ENCODE measurements at regions not wholly inside any gene's neighbourhood (a gene's known extent, or its start where the extent isn't known, plus 50 kb on each side); places are given as distances from the start of the nearest gene placed in this dataset.

DNA sequence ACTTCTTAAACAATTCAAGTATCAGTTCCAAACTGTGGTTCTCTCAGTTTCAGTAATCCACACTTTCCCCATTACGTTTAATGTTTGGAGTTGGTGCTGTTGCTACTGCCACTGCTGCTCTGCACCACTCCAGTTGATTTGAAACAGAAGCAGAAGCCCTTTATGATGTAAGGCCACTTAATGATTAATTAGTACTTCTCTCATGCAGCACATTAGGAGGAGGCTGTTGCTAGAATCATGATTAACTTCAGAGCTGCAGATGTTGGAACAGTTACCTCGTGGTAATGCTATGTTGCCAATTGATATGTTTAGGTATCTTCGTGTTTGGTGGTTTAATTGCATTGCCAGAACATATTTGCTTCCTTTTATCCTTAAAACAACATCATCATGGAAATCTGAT lies 986.2 kb upstream of the CITED2 start:
- DNase-seq (ENCODE audit: low spot score), result no peak
- H3K4me1 ChIP-seq, result no peaks in the 10 kb centered on the region
- no peaks in the 10 kb centered on the region for H3K27me3 ChIP-seq
- no peak overlapping the region for H3K27ac ChIP-seq
- H3K36me3 ChIP-seq, result no peaks in the 10 kb centered on the region
- no peak overlapping the region for H3K4me3 ChIP-seq
- TF ChIP-seq CTCF (IDR thresholded peaks at IDR 0.05), result no peak
- H3K9me3 ChIP-seq, result no peaks in the 10 kb centered on the region

DNA sequence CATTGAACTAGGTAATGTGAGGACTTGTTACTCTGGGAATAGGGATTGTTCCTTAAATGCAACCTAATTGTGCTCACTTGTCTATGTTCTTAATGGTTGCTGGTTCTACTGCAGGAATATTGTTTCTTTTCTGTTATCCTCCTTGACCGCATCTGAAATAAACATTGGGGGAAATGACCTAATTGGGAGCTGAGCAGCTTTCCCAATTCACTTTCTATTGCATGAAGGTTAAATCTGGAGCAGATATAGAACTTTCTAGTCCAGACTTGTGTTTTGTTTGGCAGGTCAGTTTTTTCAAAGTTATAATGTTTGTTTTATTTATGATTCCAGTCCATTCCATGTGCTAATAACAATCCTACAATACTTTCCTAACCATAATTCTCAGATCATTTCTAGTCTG lies 981.0 kb upstream of the CITED2 start:
- Histone ChIP-seq H3K27me3 (no peaks in the 10 kb centered on the region), H3K27ac (no peak overlapping the region), H3K4me1 (no peaks in the 10 kb centered on the region), H3K4me3 (no peak overlapping the region), H3K9me3 (no peaks in the 10 kb centered on the region), H3K36me3 (no peaks in the 10 kb centered on the region)
- no peak for TF ChIP-seq CTCF (IDR thresholded peaks at IDR 0.05)
- DNase-seq (ENCODE audit: low spot score), result no peak

GRCh38 chr6:140354296-140354695 lies 979.8 kb upstream of the CITED2 start:
- H3K27me3 ChIP-seq, result no peaks in the 10 kb centered on the region
- no peak for TF ChIP-seq CTCF (IDR thresholded peaks at IDR 0.05)
- no peak overlapping the region for H3K27ac ChIP-seq
- no peaks in the 10 kb centered on the region for H3K4me1 ChIP-seq
- no peaks in the 10 kb centered on the region for H3K9me3 ChIP-seq
- no peak for DNase-seq (ENCODE audit: low spot score)
- no peak overlapping the region for H3K4me3 ChIP-seq
- no peaks in the 10 kb centered on the region for H3K36me3 ChIP-seq

DNA sequence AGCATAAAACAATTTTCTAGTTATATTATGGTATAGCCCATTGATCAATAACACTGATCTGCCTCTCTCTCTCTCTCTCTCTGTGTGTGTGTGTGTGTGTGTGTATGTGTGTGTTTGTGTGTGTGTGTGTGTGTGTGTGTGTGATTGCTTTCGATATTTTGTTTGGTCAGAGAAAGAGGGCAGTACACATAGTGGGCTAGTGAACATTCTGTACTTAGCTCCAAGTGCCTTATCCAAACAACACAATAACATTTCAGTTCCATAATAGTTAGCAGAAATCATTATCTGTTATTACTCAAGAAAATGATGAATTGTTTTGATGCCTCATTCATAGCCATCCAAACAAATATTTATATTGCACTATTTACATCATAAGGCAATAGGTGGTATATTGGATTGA lies 979.1 kb upstream of the CITED2 start:
- Histone ChIP-seq H3K27ac (no peak overlapping the region), H3K9me3 (no peaks in the 10 kb centered on the region), H3K4me3 (no peak overlapping the region), H3K4me1 (no peaks in the 10 kb centered on the region), H3K36me3 (no peaks in the 10 kb centered on the region), H3K27me3 (no peaks in the 10 kb centered on the region)
- TF ChIP-seq CTCF (IDR thresholded peaks at IDR 0.05), result no peak
- no peak for DNase-seq (ENCODE audit: low spot score)

- Histone ChIP-seq H3K9me3 (no peaks in the 10 kb centered on the region), H3K4me3 (no peak overlapping the region), H3K4me1 (peaks cover 0 to 12% of the 10 kb centered on the region in 2 donors), H3K27me3 (no peaks in the 10 kb centered on the region), H3K27ac (peak overlapping the region; percentile 34 to 77), H3K36me3 (no peaks in the 10 kb centered on the region)
- DNase-seq (ENCODE audit: low spot score), result no peak
- no peak for TF ChIP-seq CTCF (IDR thresholded peaks at IDR 0.05)
These were observed 972.0 kb upstream of the CITED2 start for GRCh38 chr6:140346428-140346827.

GRCh38 chr6:140345935-140346334 lies 971.5 kb upstream of the CITED2 start:
- TF ChIP-seq CTCF (IDR thresholded peaks at IDR 0.05), result no peak
- peak overlapping the region; percentile 9 to 77 for H3K27ac ChIP-seq

More at GRCh38 chr6:140345935-140346334, 971.5 kb upstream of the CITED2 start:
- Histone ChIP-seq H3K27me3 (no peaks in the 10 kb centered on the region), H3K4me3 (no peak overlapping the region), H3K9me3 (no peaks in the 10 kb centered on the region), H3K4me1 (peaks cover 0 to 12% of the 10 kb centered on the region in 2 donors), H3K36me3 (no peaks in the 10 kb centered on the region)
- DNase-seq (ENCODE audit: low spot score), result no peak

Data from right atrium auricular region (tissue), 2 donors.